ENCODE measurements at regions not wholly inside any gene's neighbourhood (a gene's known extent, or its start where the extent isn't known, plus 50 kb on each side); places are given as distances from the start of the nearest gene placed in this dataset.
"Not testable (repeated sequence)": the region's sequence is repeated elsewhere in the genome, so short reads cannot be mapped to it uniquely, and the experiment has no call there.

DNA sequence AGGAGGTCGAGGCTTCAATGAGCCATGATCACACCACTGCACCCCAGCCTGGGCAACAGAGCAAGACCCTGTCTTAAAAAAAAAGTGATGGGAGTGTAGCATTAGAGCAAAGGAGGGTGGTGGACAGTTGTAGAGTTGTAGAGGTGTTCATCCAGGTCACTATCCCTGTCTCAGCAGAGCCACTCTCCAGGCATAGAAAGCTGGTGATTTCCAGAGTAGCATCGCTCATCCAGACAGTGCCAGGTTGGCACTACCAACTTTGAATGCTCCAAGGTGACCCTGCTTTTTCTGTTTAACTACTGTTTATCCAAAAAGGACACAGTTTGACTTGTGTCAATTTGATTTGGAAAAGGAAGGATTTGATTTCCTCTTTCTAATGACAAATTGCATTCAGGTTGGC lies 147.3 kb downstream of the USP46 start:
- DNase-seq (ENCODE audit: low spot score), result no peak

DNA sequence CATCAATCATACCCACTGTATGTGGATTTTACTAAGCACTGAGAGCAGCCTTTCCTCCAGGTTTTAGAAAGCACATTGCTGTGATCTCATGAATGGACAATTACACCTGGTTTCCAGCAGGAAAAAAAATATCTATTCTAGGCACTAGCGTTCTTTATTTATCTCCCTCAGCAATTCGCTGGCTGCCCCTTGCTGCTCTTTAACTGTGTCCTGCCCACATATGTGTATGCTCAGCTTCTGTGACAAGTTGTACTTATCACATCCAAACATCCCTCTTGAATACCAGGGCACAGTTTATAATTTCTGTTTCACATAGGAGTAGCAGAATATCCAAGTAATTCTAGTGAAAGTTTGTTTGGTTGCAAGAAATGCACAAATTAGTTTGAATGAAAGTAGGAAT lies 146.8 kb downstream of the USP46 start:
- DNase-seq (ENCODE audit: low spot score), result no peak

DNA sequence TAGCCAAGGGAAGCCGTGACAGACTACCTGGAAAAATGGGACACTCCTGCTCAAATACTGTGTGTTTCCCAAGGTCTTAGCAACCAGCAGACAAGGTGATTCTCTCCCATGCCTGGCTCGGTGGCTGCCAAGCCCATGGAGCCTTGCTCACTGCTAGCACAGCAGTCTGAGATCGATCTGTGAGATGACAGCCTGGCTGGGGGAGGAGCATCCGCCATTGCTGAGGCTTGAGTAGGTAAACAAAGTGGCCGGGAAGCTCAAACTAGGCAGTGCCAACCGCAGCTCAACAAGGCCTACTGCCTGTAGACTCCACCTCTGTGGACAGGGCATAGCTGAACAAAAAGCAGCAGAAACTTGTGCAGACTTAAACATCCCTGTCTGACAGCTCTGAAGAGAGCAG lies 137.0 kb downstream of the USP46 start:
- not testable (repeated sequence) for DNase-seq (ENCODE audit: low spot score)

DNA sequence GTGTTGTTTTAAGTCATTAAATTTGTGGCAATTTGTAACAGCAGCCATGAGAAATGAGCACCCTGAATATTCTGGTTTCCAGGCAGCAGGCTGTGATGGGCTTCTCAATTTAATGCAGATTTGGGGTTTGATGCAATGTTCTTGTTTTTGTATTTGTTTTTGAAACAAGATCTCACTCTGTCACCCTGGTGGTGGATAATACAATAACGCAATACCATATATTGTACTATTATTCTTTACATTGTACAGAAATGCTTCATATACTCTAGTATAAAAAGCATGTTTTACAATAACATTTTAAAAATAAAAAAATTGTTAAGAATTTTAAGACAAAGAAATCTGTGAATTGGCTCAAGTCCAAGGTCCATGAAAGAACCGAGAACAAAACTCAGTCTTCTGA lies 129.1 kb downstream of the USP46 start:
- no peak for DNase-seq (ENCODE audit: low spot score)

DNA sequence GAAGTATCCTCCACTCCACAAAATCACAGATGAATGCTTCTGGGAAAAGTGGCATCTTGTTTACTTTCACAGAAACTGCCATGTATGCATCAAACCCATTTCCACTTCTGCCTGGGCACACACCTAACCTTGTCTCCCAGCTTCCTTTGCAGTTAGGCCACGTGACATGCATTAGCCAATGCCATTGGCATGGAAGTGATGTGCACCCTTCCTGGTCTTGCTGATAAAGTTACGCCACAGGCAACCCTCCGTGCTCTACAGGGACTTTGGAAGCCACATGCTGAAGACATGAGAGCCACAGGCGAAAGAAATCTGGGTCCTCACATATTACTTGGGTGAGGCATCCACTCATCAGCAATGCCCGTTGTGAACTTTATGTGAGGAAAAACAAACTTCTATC lies 123.3 kb downstream of the USP46 start:
- no peak for DNase-seq (ENCODE audit: low spot score)
